Activated T-cell treated with anti-CD3 and anti-CD28 coated beads for 1 hour (primary cell): ENCODE measurements at regions not wholly inside any gene's neighbourhood (a gene's known extent, or its start where the extent isn't known, plus 50 kb on each side); places are given as distances from the start of the nearest gene placed in this dataset.

Experiments used
- DNase-seq: peaks from one replicate; pipeline ENCODE4 v3.0.0-alpha.2; 2020; ENCODE audit warnings: low read depth

DNA sequence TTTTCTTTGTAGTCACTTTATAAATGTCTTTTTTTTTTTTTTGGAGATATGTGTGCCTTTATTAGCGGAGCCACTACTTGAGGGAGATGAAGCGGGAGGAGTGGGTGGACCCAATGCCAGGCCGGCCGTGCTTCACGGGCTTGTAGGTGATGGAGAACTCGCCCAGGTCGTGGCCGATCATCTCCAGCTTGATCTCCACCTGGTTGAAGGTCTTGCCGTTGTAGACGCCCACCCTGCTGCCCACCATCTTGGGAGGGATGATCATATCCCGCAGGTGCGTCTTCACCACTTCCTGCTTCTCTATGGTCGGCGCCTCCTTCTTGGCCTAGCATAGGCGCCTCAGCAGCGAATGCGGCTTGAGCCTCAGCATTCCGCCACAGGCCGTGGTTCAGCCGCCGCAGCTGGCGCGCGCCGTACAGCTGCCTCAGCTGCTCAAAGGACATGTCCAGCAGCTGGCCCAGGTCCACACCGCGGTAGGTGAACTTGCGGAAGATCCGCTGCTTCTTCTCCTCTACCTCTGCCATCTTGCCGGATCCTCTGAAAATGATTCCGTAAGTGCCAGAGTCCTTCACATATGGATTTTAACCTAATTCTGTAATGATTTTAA, 1095.6 kb downstream of the MAT2B start:
- no peak for DNase-seq

DNA sequence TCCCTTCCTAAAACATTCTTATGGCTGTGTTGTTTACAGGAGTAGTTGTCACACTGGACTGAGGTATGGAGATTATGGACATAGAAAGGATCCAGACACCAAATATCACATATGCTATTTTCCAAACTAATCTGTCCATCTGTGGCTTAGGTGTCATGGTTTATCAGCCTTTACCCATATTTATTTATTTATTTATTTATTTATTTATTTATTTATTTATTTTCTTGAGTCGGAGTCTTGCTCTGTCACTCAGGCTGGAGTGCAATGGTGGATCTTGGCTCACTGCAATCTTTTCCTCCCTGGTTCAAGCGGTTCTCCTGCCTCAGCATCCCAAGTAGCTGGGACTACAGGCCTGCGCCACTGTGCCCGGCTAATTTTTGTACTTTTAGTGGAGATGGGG, 1103.1 kb downstream of the MAT2B start:
- no peak for DNase-seq

DNA sequence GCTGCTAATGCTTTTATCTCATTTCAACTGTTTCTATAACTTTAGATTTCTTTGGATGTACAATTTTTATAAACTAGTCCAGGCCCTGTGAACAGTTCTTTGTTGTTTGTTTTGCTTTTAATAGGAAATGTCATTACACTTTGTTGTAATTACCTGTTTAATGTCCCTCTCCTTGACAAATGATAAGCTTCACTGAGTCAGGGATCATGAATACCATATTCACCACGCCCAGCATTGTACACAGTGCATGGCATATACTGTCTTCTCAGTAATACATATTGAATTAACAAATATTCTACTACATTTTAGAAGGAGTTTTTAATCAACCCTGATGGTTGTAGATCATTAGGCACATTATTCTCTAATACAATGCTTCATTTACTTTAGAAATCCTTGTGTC, 1105.0 kb downstream of the MAT2B start:
- no peak for DNase-seq

DNA sequence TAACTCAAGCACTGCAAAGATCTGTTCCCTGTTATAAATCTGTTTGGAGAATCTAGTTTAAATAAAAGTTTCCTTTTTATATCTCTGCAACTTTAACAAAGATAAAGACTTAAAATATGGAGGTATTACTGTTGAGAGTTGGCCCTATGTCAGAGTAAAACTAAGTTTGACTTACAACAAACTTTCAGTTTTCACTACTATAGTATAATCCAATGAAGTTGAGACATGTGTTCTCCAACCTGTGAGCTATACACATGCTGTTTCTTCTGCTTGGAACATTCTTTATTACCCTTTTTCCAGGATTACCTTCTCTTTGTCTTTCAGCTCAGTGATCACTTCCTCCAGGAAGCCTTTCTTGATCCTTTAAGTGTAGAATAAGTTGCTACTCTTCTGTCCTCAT, 1109.3 kb downstream of the MAT2B start:
- no peak for DNase-seq

DNA sequence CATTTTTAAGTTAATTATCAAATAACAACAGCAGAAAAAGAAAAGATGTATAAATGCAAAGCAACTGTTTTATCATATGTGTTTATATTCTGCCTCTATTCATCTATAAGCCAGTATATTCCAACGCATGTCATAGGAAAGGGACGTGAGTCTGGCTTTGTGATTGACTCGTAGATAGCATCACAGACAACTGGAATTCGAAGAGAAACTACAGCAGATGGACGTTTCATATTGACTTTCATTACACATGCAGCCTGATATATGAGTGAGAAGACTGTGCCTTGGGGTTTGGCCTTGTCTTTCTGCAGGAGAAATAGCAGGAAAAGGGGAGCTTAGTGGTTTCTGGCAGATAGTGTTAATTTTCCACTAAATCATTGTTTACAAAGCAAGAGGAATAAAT, 1111.9 kb downstream of the MAT2B start:
- DNase-seq = no peak

DNA sequence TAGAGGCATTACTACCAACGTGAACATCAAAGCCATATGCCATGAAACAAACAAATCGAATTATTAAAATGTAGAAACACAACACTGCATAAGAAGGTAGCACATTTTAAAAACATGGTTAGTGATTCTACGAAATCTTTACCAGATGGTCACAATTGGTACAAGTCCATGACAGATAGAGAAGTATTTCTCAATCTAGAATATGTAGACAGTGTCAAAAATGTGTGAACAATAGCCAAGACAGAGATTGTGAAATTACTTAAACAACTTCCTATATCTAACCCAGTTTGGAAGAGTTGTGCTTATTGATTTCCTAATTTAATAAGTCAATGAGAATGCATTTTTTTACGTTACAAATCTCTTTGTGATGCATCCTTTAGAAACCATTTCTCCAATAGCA, 1121.6 kb downstream of the MAT2B start:
- DNase-seq = no peak

GRCh38 chr5:164636456-164636855, 1131.0 kb downstream of the MAT2B start:
- DNase-seq = no peak

DNA sequence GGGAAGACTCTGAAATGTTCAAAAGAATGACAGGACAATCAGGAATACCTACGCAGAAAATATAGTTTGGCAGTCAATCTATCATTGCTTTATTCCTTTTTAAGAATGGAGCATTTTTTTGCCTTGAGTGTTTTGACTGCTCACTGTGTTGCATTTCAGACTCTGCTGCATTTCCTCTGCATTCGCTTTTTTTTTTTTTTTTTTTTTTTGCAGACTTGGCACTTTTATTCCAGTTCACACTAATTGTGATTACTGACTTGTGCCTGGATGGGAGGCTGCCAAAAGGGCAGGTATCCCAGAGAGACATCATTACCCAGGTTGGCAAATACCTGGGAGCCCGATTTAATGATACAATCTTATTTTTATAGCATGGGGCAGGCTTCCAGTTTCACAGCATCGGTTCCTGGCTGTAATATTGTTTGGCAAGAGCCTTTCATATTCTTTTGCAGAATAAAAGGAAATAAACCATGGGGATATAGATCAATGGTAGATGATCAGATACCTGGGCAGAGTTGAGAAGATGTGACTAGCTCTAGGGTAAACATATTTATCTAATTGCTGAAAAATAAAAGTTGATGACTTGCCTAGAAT, 1132.6 kb downstream of the MAT2B start:
- no peak for DNase-seq

DNA sequence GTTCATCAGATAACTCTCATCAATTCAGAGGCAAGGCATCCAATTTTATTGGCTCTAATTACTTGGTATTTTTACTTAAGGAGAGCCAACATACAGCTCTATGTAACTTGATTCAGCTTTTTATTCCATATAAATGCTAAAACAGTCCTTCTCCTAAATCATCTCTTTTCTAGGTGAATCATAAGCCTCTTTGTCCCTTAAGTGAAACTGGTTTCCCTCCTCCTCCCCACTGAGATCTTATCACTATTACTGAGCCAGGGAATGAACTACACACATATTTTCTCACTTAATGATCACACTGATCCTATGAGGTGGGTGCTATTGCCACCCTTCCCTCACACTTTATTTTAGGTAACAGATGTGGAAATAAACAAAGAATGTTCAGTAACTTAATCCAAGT, 1143.8 kb downstream of the MAT2B start:
- no peak for DNase-seq

GRCh38 chr5:164650427-164650826, 1145.0 kb downstream of the MAT2B start:
- no peak for DNase-seq

- no peak for DNase-seq
Measured at GRCh38 chr5:164651546-164652275, 1146.3 kb downstream of the MAT2B start.

DNA sequence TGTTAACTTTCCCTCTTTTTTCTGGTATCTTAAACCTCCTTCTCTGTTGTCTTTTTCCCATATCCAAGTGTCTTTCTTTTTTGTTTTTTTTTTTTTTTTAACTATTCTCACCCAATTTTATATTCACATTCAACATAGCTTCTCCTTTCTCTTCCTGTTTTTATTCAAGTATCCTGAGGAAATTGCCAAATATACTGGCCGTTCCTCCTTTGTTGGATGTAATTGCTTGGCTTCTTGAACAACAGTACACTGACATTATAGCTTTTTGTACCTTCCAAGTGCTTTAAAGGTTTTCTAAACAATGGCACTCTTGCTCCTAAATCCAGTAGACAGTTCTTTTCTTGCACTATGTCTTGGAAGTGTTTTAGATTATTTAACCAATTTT, 1146.8 kb downstream of the MAT2B start:
- DNase-seq = no peak

- DNase-seq = no peak
Measured at GRCh38 chr5:164663198-164663989, 1158.0 kb downstream of the MAT2B start.

DNA sequence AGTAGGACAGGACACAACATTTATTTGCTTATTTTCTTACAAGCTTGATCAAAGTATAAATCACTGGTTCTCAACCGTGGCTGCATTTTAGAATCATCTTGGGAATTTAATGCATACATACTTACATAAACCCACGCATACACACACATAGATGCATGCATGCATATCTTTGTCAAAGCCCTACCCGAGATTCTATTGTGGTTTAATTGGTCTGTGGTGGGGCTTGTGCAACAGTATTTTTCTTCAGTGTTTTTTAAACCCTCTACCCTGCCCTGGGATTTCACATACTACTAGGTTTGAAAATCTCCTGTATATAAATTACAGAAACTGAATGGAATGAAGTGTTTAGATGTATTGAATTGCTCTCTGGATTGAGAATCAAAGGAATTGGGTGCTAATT, 1166.2 kb downstream of the MAT2B start:
- no peak for DNase-seq

- no peak for DNase-seq
Measured at GRCh38 chr5:164672205-164672604, 1166.8 kb downstream of the MAT2B start.

- no peak for DNase-seq
Measured at GRCh38 chr5:164672931-164673694, 1167.7 kb downstream of the MAT2B start.

- DNase-seq = no peak
Measured at GRCh38 chr5:164679461-164679860, 1174.0 kb downstream of the MAT2B start.

DNA sequence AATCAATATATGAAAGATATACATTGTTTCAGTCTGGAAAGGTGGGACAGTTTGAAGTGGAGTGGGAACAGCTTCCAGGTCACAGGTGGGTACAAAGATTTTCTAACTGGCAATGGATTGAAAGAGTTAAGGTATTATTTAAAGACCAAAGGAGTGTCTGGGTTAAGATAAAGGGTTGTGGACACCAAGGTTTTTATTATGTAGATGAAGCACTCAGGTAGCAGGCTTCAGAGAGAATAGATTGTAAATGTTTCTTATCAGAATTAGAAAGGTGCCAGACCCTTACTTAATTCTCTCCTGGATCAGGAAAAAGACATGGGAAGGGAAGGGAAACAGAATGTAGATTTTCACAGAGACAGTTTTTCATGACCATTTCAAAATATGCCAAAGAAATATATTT, 1174.8 kb downstream of the MAT2B start:
- no peak for DNase-seq

DNA sequence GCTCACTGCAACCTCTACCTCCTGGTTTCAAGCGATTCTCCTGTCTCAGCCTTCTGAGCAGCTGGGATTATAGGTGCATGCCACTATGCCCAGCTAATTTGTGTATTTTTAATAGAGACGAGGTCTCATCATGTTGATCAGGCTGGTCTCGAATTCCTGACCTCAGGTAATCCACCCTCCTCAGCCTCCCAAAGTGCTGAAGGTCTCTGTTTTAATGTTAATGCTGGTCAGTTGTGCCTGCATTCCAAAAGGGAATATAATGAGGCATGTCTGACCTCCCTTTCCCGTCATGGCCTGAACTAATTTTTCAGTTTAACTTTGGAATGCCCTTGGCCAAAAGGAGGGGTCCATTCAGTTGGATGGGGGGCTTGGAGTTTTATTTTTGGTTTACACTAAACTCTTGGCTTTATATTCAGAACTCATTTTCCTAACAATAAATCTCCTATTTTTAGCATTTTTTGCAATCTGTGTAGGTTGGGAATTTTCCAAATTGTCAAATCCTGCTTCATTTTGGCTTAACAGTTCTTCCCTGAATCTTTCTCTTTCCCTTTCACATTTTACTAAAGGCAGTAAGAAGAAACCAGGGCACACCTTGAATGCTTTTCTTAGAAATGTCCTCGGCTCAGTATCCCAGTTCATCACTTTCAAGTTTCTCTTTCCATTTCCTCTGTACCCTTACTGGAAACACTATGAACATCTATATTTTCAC, 1175.5 kb downstream of the MAT2B start:
- DNase-seq = no peak

GRCh38 chr5:164687391-164687790, 1182.0 kb downstream of the MAT2B start:
- DNase-seq = no peak

DNA sequence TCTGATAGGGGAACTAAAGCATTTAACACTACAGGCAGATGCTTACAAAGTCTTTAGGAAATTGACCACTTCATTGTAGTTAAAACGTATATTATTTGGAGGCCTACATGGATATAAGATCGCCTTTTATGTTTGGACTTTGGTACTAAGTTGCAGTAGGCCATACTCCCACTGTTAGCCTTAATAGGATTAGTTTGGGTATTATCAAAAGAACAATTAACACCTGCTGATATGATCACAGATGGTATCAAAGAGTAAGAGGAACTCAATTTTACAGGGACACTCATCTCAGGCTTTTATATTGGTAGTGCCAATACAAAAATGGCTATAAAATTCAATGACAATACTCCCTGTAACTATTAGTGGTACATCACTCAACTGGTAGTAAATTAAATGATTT, 1183.0 kb downstream of the MAT2B start:
- no peak for DNase-seq

- DNase-seq = no peak
Measured at GRCh38 chr5:164708831-164709230, 1203.4 kb downstream of the MAT2B start.
